ENCODE measurements at regions not wholly inside any gene's neighbourhood (a gene's known extent, or its start where the extent isn't known, plus 50 kb on each side); places are given as distances from the start of the nearest gene placed in this dataset.
"Not testable (repeated sequence)": the region's sequence is repeated elsewhere in the genome, so short reads cannot be mapped to it uniquely, and the experiment has no call there.

GRCh38 chr6:28657769-28658465, 132.2 kb downstream of the GPX5 start:
- peak; percentile 63 to 69 for DNase-seq (ENCODE audit: low read depth in 2 of 2)

- DNase-seq (ENCODE audit: low read depth in 2 of 2): peak in 1 of 2 donors; percentile 2
These were observed 133.0 kb downstream of the GPX5 start for GRCh38 chr6:28658475-28659249.

GRCh38 chr6:28659250-28659566, 133.5 kb downstream of the GPX5 start:
- DNase-seq (ENCODE audit: low read depth in 2 of 2): no peak

- no peak for DNase-seq (ENCODE audit: low read depth in 2 of 2)
These were observed 135.5 kb downstream of the GPX5 start for GRCh38 chr6:28661097-28661713.

- DNase-seq (ENCODE audit: low read depth in 2 of 2): no peak
These were observed 139.3 kb downstream of the GPX5 start for GRCh38 chr6:28664870-28665396.

GRCh38 chr6:28673417-28673786, 147.7 kb downstream of the GPX5 start:
- no peak for DNase-seq (ENCODE audit: low read depth in 2 of 2)

GRCh38 chr6:28673787-28674671, 148.3 kb downstream of the GPX5 start:
- DNase-seq (ENCODE audit: low read depth in 2 of 2): peak; percentile 68 to 70

GRCh38 chr6:28675600-28675999, 149.9 kb downstream of the GPX5 start:
- DNase-seq (ENCODE audit: low read depth in 2 of 2): no peak

- DNase-seq (ENCODE audit: low read depth in 2 of 2): no peak
These were observed 156.9 kb downstream of the GPX5 start for GRCh38 chr6:28682542-28682941.

- not testable (repeated sequence) for DNase-seq (ENCODE audit: low read depth in 2 of 2)
These were observed 157.4 kb downstream of the GPX5 start for GRCh38 chr6:28682956-28683685.

GRCh38 chr6:28683945-28684538, 158.4 kb downstream of the GPX5 start:
- DNase-seq (ENCODE audit: low read depth in 2 of 2): peak; percentile 61 to 69

- peak; percentile 43 to 73 for DNase-seq (ENCODE audit: low read depth in 2 of 2)
These were observed 160.3 kb downstream of the GPX5 start for GRCh38 chr6:28685960-28686359.

GRCh38 chr6:28686446-28687027, 160.9 kb downstream of the GPX5 start:
- peak; percentile 78 to 80 for DNase-seq (ENCODE audit: low read depth in 2 of 2)

GRCh38 chr6:28687309-28687981, 161.8 kb downstream of the GPX5 start:
- DNase-seq (ENCODE audit: low read depth in 2 of 2): not testable (repeated sequence)

GRCh38 chr6:28691991-28692390, 166.3 kb downstream of the GPX5 start:
- not testable (repeated sequence) for DNase-seq (ENCODE audit: low read depth in 2 of 2)

- DNase-seq (ENCODE audit: low read depth in 2 of 2): no peak
These were observed 167.5 kb downstream of the GPX5 start for GRCh38 chr6:28693033-28693750.

- DNase-seq (ENCODE audit: low read depth in 2 of 2): no peak
These were observed 168.2 kb downstream of the GPX5 start for GRCh38 chr6:28693751-28694443.

GRCh38 chr6:28695715-28696114, 170.0 kb downstream of the GPX5 start:
- no peak for DNase-seq (ENCODE audit: low read depth in 2 of 2)
